Heart right ventricle (tissue), 16 donors: ENCODE measurements at regions not wholly inside any gene's neighbourhood (a gene's known extent, or its start where the extent isn't known, plus 50 kb on each side); places are given as distances from the start of the nearest gene placed in this dataset.

Experiments used
- ATAC-seq, 8 donors: fragments of 200-7000 bp; cut with Tn5 transposase; one replicate each; pipeline ENCODE4 v1.9.1; 2020; ENCODE audit warnings: mild to moderate bottlenecking in 8 of 8, moderate library complexity in 8 of 8, moderate number of reproducible peaks in 1 of 8
- DNase-seq, 2 donors: peaks; one replicate each; pipeline ENCODE4 v3.0.0-alpha.2; 2020
- H3K27ac ChIP-seq, 10 donors: fragments of 200-600 bp; sonication (generic) in 2 of 10; one replicate each; pipeline versions ENCODE4 v1.5.0 to v1.8.0; 2020 to 2022; ENCODE audit warnings: mild to moderate bottlenecking in 3 of 10
- H3K27me3 ChIP-seq, 7 donors: fragments of 200-600 bp; one replicate each; pipeline ENCODE4 v1.8.0; 2021 to 2022; ENCODE audit warnings: mild to moderate bottlenecking in 2 of 7
- H3K36me3 ChIP-seq, 9 donors: fragments of 200-600 bp; sonication (generic) in 1 of 9; one replicate each; pipeline versions ENCODE4 v1.5.0 to v1.8.0; 2020 to 2022; ENCODE audit warnings: mild to moderate bottlenecking in 2 of 9
- H3K4me1 ChIP-seq, 9 donors: fragments of 200-600 bp; sonication (generic) in 1 of 9; one replicate each; pipeline versions ENCODE4 v1.5.0 to v1.8.0; 2020 to 2022; ENCODE audit warnings: mild to moderate bottlenecking in 4 of 9
- H3K4me3 ChIP-seq, 10 donors: fragments of 200-600 bp; sonication (generic) in 2 of 10; one replicate each; pipeline versions ENCODE4 v1.5.0 to v1.8.0; 2020 to 2022; ENCODE audit warnings: mild to moderate bottlenecking in 7 of 10, moderate library complexity in 2 of 10
- H3K9me3 ChIP-seq, 11 donors: fragments of 200-600 bp in 10 of 11; sonication (generic) in 2 of 11; one replicate each; pipeline versions ENCODE4 v1.5.0 to v1.8.0; 2013 to 2022; ENCODE audit warnings: mild to moderate bottlenecking in 2 of 11, control low read depth in 1 of 11, moderate library complexity in 1 of 11
- WGBS, 2 donors: extraction: QIAGEN DNeasy Blood & Tissue Kit; methylation state at CpG; one replicate each; pipeline ENCODE4 v1.1.7; 2013; ENCODE audit warnings: inconsistent platforms in 1 of 2; 5-methylcytosine and 5-hydroxymethylcytosine counted together
- intact Hi-C, 10 donors: fragments of 100-400 bp; cut with DNase I; formaldehyde crosslinking; loops; one replicate each; pipeline versions ENCODE4 v1.11.1 to v1.14.2; 2022
- TF ChIP-seq, protein P1 (sequence below), 9 donors: fragments of 200-600 bp; sonication (generic) in 2 of 9; IDR thresholded peaks; one replicate each; pipeline versions ENCODE4 v1.5.0 to v1.8.0; 2021 to 2022; ENCODE audit warnings: antibody characterized with exemption in 9 of 9, mild to moderate bottlenecking in 5 of 9, moderate library complexity in 1 of 9
- donor health status: Arrhythmogenic right ventricular cardiomyopathy.
- donor health status: ischemic (EF 13 %, LVEDD 7.1; RV severe dilation, severe dysfunction).
- donor health status: healthy with polysubstance abuse.
- donor health status: DM: no; HTN: yes; CAD: no.
- donor health status: DM: no; HTN: no; CAD: no.
- donor health status: ischemic (EF 25% LVEDD 6.9; RV normal size, moderate dysfunction).
- donor health status: ischemic (EF 25% LVEDD 5.7; RV mildly dilated, moderate dysfunction).
- donor health status: healthy.
- donor health status: DM: yes; HTN: yes; CAD: no.
- donor health status: Ischemic cardiomyopathy.
- donor health status: ischemic (EF 35%, LVEDD 5.7; RV mildly dilated, moderate dysfunction).
- donor health status: nonischemic (EF 11% LVEDD 7.7; RV severe dilation, severe dysfunction).
- donor health status: DM: yes; HTN: yes; CAD: no.
- donor health status: PGD.
- donor health status: ischemic (EF 29% LVEDD 5.4; RV normal size, mild dysfunction).
- donor health status: nonischemic (EF 23%, LVEDD 6.1; RV moderate dilation, normal function).

DNA sequence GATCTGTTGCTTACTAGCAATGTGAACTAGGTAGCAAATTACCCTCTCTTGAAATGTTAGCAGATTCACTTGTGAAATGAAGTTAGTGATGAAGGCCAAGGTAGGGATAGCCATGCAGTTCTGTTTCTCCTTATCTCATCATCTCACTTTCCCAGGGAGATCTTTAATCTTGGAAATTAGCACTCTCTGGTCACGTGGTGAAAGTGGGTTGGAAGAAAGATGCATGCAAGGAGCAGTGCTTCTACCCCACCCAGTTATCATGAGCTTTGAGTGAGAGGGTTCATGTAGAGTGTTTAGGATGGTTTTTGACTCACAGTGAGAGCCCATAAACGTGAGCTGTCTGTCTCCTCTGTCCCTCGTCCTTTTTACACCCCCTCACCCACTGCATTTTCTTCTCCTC lies 346.3 kb downstream of the QKI start:
- 74 to 86% methylated on average over 3 of the region's 3 CpGs for WGBS, 2 donors
- Histone ChIP-seq H3K27ac (no peak overlapping the region), H3K27me3 (no peaks in the 10 kb centered on the region), H3K36me3 (no peaks in the 10 kb centered on the region), H3K4me3 (no peak overlapping the region), H3K9me3 (no peaks in the 10 kb centered on the region), H3K4me1 (peaks cover 0 to 28% (median 19%) of the 10 kb centered on the region in 9 donors)
- DNase-seq (no peak), ATAC-seq (no peak)
- intact Hi-C loops = loop anchor here in 2 of 10 donors (5.0 to 10.0 kb wide), 2 partner anchors 49 to 336 kb away; no protein-coding TSS in a partner anchor
- TF ChIP-seq, protein P1, sequence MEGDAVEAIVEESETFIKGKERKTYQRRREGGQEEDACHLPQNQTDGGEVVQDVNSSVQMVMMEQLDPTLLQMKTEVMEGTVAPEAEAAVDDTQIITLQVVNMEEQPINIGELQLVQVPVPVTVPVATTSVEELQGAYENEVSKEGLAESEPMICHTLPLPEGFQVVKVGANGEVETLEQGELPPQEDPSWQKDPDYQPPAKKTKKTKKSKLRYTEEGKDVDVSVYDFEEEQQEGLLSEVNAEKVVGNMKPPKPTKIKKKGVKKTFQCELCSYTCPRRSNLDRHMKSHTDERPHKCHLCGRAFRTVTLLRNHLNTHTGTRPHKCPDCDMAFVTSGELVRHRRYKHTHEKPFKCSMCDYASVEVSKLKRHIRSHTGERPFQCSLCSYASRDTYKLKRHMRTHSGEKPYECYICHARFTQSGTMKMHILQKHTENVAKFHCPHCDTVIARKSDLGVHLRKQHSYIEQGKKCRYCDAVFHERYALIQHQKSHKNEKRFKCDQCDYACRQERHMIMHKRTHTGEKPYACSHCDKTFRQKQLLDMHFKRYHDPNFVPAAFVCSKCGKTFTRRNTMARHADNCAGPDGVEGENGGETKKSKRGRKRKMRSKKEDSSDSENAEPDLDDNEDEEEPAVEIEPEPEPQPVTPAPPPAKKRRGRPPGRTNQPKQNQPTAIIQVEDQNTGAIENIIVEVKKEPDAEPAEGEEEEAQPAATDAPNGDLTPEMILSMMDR (IDR thresholded peaks at IDR 0.05) = no peak

DNA sequence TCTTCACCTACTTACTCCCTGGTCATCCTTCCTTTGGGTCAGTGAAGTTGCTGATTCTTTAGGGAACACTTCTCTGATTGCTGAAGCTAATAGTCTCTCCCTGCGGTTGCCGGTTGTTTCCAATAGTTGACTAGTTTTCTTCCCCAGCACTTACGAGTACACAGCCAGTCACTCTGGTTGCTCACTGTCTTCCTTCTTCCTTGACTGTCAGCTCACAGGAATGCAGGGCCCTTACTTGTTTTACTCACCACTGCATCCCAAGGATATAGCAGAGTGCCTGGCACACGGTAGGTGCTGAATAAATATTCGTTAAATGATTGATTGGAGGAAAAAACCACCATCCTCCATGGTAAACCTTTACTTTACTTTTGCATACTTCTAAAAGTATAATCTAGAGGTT lies 345.0 kb downstream of the QKI start:
- Histone ChIP-seq H3K4me1 (peaks cover 0 to 26% (median 6%) of the 10 kb centered on the region in 9 donors), H3K36me3 (no peaks in the 10 kb centered on the region), H3K27me3 (no peaks in the 10 kb centered on the region), H3K9me3 (no peaks in the 10 kb centered on the region), H3K27ac (no peak overlapping the region), H3K4me3 (no peak overlapping the region)
- DNase-seq = no peak
- TF ChIP-seq, protein P1 (IDR thresholded peaks at IDR 0.05) = no peak
- ATAC-seq = no peak
- intact Hi-C loops = no loop called here
- 92 to 94% methylated on average over 5 of the region's 5 CpGs for WGBS, 2 donors

DNA sequence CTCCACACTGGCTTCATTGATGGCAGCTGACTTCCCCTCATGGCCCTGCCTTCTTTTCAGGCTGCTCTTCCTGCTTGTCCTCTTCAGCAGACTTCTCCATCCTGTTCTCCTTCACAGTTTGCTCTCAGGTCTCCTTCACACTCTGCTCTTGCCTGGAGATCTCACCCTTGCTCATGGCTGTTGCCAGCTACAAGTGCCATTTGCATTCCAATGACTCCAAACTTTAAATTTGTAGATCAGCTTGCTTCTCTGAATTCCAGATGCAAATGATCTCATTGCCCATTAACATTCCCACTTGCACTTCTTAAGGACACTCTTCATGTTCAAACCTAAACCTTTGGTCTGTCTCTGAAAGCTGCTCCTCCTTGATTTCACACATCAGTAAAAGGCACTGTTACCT lies 343.0 kb downstream of the QKI start:
- no peak for ATAC-seq
- no peak overlapping the region for H3K4me3 ChIP-seq
- H3K27me3 ChIP-seq = no peaks in the 10 kb centered on the region

DNA sequence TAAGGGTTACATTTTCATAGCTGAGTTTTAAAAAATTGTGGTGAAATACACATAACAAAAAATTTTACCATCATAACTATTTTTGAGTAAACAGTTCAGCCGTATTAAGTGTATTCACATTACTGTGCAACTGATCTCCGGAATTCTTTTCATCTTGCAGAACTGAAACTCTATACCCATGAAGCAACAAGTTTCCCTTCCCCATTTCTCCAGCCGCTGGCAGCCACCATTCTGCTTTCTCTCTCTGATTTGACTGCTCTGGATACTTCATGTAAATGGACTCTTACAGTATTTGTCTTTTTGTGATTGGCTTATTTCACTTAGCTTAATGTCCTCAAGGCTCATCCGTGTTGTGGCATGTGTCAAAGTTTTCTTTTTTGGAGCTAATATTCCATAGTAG lies 341.6 kb downstream of the QKI start:
- DNase-seq = no peak
- Histone ChIP-seq H3K36me3 (no peaks in the 10 kb centered on the region), H3K27me3 (no peaks in the 10 kb centered on the region), H3K9me3 (peaks cover 0 to 8% (median 0%) of the 10 kb centered on the region in 11 donors), H3K4me3 (no peak overlapping the region), H3K27ac (peak overlapping the region in 1 of 10 donors; percentile 66), H3K4me1 (peaks cover 0 to 23% (median 0%) of the 10 kb centered on the region in 9 donors)
- intact Hi-C loops = no loop called here
- ATAC-seq = peak in 5 of 8 donors; percentile 41 to 81 (median 47)
- 90 to 97% methylated on average over 4 of the region's 4 CpGs for WGBS, 2 donors
- TF ChIP-seq, protein P1 (IDR thresholded peaks at IDR 0.05) = no peak

More for the DNA sequence above, 343.0 kb downstream of the QKI start:
- TF ChIP-seq, protein P1 (IDR thresholded peaks at IDR 0.05) = no peak
- Histone ChIP-seq H3K4me1 (peaks cover 0 to 23% (median 0%) of the 10 kb centered on the region in 9 donors), H3K27ac (no peak overlapping the region), H3K36me3 (no peaks in the 10 kb centered on the region), H3K9me3 (peaks cover 0 to 8% (median 0%) of the 10 kb centered on the region in 11 donors)
- DNase-seq = no peak
- intact Hi-C loops = no loop called here
